Left forelimb (tissue), 1 donor: ENCODE measurements at regions not wholly inside any gene's neighbourhood (a gene's known extent, or its start where the extent isn't known, plus 50 kb on each side); places are given as distances from the start of the nearest gene placed in this dataset.

ENCODE experiments used
- DNase-seq: peaks from one replicate; pipeline ENCODE4 v3.0.0-alpha.2; 2018; ENCODE audit warnings: low spot score

GRCh38 chr1:80893115-80893514 lies 907.6 kb upstream of the ADGRL2 start:
- no peak for DNase-seq

- no peak for DNase-seq
Observed at GRCh38 chr1:80892539-80892938, 908.2 kb upstream of the ADGRL2 start.

GRCh38 chr1:80891871-80892270 lies 908.9 kb upstream of the ADGRL2 start:
- DNase-seq: no peak

DNA sequence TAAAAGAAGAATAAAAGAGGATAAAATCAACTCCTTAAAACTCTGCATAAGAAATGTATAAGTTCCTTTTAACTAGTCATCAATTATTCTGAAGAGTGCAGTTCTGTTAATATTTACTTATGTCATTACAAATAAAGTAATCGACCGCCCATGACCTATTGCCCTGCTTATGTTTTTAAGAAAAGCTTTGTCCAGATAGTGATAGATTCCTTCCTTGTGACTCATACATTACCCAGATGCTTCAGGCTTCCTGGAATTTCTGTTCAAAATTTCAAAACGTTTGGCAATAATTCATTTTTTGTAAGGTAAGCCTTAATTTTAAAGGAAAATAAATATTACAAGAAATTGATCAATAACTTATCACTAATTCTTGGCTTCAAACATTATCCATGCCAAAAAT lies 918.2 kb upstream of the ADGRL2 start:
- DNase-seq: no peak

- DNase-seq: no peak
Observed at GRCh38 chr1:80878343-80878742, 922.4 kb upstream of the ADGRL2 start.

DNA sequence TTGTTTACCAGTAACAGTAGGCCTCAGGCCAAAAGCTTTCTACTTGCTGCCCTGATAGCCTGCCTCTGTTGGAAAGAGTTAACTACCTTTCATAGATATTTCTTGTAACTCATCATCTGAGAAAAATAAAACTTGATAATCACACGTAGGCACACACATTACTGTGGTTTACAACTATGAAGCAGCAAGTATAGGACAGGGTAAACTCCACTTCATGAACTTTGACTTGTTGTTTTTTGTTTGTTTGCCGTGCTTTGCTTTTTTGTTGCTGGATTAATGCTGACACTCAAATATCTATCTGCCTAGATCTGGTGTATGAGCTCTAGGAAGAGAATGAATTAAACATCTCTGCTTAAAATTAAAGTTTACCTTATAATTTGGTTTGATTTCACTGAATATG lies 924.7 kb upstream of the ADGRL2 start:
- DNase-seq: no peak

- no peak for DNase-seq
Observed at GRCh38 chr1:80869299-80869698, 931.4 kb upstream of the ADGRL2 start.

DNA sequence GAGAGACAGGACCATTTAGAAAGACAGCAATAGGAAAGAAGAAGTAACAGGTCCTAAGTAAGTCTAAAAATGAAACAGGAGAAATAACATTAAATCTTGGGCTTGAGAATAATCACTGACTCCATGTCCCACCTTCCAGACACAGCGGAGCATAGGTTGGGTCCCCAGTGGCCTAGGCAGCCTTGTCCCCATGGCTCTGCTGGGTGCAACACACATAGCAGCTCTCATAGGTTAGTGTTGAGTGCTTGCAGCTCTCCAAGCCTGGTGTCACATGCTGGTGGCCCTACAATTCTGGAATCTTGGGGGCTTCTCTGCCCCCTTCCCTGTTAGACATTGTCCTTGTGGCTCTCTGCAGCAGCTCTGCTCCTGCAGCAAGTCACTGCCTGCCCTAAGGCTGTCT lies 952.8 kb upstream of the ADGRL2 start:
- no peak for DNase-seq

GRCh38 chr1:80846966-80847365 lies 953.8 kb upstream of the ADGRL2 start:
- DNase-seq: no peak

GRCh38 chr1:80842796-80843195 lies 957.9 kb upstream of the ADGRL2 start:
- no peak for DNase-seq

DNA sequence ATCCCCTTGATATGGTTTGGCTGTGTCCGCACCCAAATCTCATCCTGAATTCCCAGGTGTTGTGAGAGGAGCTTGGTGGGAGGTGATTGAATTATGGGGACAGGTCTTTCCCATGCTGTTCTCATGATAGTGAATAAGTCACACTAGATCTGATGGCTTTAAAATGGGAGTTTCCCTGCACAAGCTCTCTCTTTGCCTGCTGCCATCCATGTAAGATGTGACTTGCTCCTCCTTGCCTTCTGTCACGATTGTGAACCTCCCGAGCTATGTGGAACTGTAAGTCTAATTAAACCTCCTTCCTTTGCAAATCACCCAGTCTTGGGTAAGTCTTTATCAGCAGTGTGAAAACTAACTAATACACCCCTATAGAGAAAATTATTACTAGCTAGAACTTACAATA lies 959.5 kb upstream of the ADGRL2 start:
- DNase-seq: no peak

DNA sequence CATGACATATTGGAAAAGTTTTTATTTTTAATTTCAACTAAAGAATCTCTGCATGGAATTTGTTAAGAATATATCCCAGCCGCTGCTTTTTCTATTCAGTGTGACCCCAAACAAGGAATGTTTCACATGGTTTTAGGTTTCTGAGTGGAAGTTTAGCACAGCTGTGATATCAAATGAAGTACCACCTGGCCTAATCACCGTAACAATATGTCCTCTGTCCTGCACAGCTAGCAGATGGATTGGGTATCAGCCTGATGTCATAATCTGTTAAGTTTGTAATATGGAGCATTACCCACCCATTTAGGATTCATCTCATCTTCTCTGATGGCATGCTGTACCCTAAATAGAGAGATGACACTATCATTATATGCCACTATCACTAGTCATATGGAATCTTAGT lies 963.7 kb upstream of the ADGRL2 start:
- no peak for DNase-seq

GRCh38 chr1:80836505-80836904 lies 964.2 kb upstream of the ADGRL2 start:
- no peak for DNase-seq

DNA sequence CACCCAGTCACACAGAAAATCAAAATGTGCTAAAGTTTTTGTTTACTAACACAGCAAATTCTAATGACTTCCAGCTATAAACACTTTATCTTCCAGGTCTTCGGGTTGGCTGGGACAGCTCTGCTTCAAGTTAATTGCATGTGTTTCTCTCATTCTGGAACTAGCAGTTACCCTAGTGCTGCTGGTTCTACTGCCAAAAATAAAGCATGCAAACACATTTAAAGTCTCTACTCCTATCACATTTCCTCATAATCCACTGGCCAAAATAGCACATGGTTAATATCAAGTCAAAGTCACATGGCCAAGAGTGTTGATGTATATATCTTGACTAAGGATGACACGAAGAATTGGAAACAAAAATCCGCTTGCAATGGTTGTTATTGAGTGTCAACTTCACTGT lies 973.1 kb upstream of the ADGRL2 start:
- no peak for DNase-seq

DNA sequence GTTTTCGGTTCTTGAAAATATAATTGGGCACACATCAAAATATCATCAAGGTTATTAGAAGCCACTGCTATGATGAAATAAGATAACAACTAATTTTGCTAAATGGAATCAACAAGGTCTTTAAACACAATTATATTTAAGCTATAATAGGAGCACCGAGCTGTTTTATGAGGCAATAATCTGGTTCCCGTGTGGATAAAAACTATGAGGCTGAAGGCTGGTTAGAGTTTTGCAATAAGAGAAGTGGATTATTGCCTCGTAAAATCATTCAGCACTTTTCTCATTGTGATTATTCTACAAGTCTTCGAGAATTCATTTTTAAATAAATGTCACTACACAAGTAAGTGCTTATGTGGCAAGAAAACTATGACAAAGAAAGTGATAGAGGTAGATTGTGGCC lies 975.7 kb upstream of the ADGRL2 start:
- DNase-seq: no peak

GRCh38 chr1:80818211-80818610 lies 982.5 kb upstream of the ADGRL2 start:
- no peak for DNase-seq

GRCh38 chr1:80807981-80808380 lies 992.8 kb upstream of the ADGRL2 start:
- no peak for DNase-seq

DNA sequence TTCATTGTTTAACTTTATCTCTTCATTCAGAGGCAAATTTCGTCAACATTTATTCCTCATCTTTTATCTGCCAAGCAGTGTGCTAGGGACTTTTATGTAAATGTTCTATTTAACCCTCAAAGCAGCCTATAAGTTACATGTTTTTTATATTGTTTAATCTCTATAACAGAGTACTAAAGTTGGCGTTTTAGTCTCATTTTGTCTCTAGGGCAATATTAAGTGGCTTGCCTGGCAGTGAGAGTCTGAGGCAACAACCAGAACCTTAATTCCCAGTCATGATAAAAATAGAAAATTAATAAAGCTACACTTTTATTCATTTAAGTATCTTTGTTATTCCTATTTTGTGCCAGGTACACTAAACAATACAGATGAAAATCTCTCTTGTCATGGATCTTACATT lies 994.3 kb upstream of the ADGRL2 start:
- DNase-seq: no peak

DNA sequence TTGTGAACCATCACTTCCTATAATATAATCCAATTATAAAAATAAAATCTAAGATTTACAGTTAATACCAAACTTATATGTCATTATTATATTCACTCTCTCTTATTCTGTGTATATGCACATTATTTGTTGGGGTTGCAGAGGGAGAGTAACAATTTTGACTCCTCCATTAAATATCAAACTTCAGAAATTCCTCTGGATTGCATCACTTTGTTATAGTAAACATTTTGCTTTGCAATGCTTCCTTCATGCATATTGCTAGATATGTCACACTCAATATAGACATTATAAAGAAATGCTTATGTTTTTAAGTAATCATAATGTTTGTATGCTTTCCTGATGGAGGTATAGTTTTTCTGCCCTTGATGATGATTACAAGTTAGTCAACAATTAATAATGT lies 999.0 kb upstream of the ADGRL2 start:
- DNase-seq: no peak

DNA sequence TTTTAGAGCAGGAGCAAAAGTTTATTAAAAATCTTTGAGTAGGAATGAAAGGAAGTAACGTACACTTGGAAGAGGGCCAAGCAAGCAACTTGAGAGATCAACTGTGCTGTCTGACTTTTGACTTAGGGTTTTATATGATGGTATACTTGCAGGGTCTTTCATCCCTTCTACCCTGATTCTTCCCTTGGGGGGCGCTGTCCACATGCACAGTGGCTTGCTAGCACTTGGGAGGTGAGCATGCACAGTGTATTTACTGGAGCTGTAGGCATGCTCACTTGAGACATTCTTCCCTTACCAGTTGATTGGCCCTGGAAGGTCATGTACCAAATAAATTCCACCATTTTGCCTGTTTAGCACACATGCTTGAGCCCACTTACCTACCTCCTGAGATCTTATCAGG lies 1001.3 kb upstream of the ADGRL2 start:
- DNase-seq: no peak

GRCh38 chr1:80779275-80779674 lies 1021.5 kb upstream of the ADGRL2 start:
- no peak for DNase-seq

GRCh38 chr1:80778094-80778840 lies 1022.5 kb upstream of the ADGRL2 start:
- DNase-seq: no peak

DNA sequence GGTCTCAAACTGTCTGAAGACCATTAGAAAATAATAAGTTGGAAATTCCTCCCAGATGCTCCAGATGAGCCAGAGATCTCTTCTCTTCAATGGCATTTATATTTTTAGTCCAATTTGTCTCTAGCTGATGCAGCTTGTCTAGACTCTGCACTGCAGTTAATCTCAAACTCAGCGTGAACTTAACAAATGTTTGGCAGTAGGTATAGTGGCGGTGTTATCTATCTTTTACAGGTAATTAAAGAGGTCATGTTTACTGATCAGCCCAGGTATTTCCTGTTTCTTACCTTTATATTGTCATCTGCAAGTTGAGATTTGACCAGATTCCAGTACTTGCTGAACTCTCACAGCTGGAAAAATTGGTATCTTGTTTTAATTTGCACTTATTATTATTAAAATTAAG lies 1024.5 kb upstream of the ADGRL2 start:
- no peak for DNase-seq

DNA sequence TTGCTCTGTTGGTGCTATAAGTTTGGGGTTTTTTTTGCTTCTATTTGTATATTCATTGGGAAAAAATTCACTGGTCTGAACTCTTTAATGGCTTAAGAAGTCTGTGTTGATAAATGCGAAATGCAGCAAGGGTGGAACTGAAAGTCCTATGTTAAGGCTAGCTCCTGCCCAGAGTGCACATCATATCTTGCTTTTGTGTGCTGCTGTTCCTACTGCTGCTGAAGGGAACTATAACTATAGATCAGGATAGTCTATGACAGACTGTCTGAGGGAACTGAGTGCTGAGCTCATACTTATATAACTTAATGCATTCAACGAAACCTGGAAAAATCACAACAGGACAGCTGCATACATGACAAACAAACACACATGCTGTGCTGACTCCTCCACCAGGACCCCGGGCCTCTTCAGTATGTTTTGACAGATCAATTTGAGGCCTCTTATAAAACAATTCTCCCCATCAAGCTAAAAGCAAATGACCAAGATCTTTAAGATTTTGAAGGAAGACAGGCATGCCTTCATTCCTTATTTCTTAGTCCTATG lies 1031.5 kb upstream of the ADGRL2 start:
- DNase-seq: no peak
